Neural cell (in vitro differentiated cells): ENCODE measurements at regions not wholly inside any gene's neighbourhood (a gene's known extent, or its start where the extent isn't known, plus 50 kb on each side); places are given as distances from the start of the nearest gene placed in this dataset.

Experiments
- EP300 ChIP-seq: fragments of 450-650 bp; conservative IDR thresholded peaks from 2 replicates; pipeline ENCODE4 v1.6.1; 2014; ENCODE audit warnings: antibody characterized with exemption, mild to moderate bottlenecking, moderate library complexity; ENCODE audit not compliant: poor library complexity, severe bottlenecking
- EZH2 ChIP-seq: fragments of 200-600, 300-800 bp; shearing (Covaris generic), sonication (generic); IDR thresholded peaks from 2 replicates; pipeline ENCODE4 v1.6.1; 2014; ENCODE audit warnings: antibody characterized with exemption, low read length, borderline replicate concordance, mild to moderate bottlenecking; ENCODE audit not compliant: insufficient read depth, poor library complexity, severe bottlenecking
- MXI1 ChIP-seq: fragments of 450-650 bp; conservative IDR thresholded peaks from 2 replicates; pipeline ENCODE4 v1.6.1; 2014; ENCODE audit warnings: antibody characterized with exemption, mild to moderate bottlenecking; ENCODE audit not compliant: poor library complexity, severe bottlenecking
- POLR2AphosphoS5 ChIP-seq: IDR thresholded peaks from 2 replicates; pipeline ENCODE4 v1.6.1; 2012
- RAD21 ChIP-seq: fragments of 450-650 bp; conservative IDR thresholded peaks from 2 replicates; pipeline ENCODE4 v1.6.1; 2014; ENCODE audit warnings: antibody characterized with exemption, mild to moderate bottlenecking, moderate library complexity
- SMC3 ChIP-seq: fragments of 450-650 bp; conservative IDR thresholded peaks from 2 replicates; pipeline ENCODE4 v1.6.1; 2014; ENCODE audit warnings: antibody characterized with exemption, mild to moderate bottlenecking, moderate library complexity; ENCODE audit not compliant: poor library complexity
- TAF1 ChIP-seq: IDR thresholded peaks from 2 replicates; pipeline ENCODE4 v1.6.1; 2012; ENCODE audit warnings: low read depth
- TF ChIP-seq, protein P1 (sequence below): fragments of 450-650 bp; IDR thresholded peaks from 2 replicates; pipeline ENCODE4 v1.5.1; 2014; ENCODE audit warnings: antibody characterized with exemption, mild to moderate bottlenecking, moderate library complexity; ENCODE audit not compliant: poor library complexity, severe bottlenecking
- TF ChIP-seq, protein P2 (sequence below): IDR thresholded peaks from 2 replicates; pipeline ENCODE4 v1.6.1; 2012; ENCODE audit warnings: borderline replicate concordance

DNA sequence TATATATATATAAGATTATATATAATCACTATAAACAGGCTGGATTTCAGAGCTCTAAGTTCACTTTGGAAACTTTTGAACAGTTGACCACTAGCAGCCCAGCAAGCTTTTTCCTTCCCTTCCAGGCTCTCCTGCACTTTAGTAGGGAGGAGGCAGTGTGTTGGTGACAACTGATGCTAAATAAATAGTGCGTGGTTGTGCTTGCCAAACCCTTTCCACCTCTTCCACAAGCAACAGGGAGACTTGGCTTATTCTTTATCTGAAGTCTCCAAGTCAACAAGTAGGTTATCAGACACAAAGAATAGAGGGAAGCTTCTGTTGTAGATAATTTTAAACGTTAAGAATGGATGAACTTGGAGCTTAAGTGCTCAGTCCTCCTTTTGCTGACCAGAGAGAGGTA is 408.2 kb upstream of the HNRNPA3 start:
- no peak for TF ChIP-seq EZH2
- TF ChIP-seq, protein P1, sequence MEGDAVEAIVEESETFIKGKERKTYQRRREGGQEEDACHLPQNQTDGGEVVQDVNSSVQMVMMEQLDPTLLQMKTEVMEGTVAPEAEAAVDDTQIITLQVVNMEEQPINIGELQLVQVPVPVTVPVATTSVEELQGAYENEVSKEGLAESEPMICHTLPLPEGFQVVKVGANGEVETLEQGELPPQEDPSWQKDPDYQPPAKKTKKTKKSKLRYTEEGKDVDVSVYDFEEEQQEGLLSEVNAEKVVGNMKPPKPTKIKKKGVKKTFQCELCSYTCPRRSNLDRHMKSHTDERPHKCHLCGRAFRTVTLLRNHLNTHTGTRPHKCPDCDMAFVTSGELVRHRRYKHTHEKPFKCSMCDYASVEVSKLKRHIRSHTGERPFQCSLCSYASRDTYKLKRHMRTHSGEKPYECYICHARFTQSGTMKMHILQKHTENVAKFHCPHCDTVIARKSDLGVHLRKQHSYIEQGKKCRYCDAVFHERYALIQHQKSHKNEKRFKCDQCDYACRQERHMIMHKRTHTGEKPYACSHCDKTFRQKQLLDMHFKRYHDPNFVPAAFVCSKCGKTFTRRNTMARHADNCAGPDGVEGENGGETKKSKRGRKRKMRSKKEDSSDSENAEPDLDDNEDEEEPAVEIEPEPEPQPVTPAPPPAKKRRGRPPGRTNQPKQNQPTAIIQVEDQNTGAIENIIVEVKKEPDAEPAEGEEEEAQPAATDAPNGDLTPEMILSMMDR: no peak
- no peak for TF ChIP-seq POLR2AphosphoS5
- no peak for TF ChIP-seq EP300
- no peak for TF ChIP-seq MXI1
- TF ChIP-seq TAF1: no peak
- TF ChIP-seq SMC3: no peak
- TF ChIP-seq RAD21: no peak
- TF ChIP-seq, protein P2, sequence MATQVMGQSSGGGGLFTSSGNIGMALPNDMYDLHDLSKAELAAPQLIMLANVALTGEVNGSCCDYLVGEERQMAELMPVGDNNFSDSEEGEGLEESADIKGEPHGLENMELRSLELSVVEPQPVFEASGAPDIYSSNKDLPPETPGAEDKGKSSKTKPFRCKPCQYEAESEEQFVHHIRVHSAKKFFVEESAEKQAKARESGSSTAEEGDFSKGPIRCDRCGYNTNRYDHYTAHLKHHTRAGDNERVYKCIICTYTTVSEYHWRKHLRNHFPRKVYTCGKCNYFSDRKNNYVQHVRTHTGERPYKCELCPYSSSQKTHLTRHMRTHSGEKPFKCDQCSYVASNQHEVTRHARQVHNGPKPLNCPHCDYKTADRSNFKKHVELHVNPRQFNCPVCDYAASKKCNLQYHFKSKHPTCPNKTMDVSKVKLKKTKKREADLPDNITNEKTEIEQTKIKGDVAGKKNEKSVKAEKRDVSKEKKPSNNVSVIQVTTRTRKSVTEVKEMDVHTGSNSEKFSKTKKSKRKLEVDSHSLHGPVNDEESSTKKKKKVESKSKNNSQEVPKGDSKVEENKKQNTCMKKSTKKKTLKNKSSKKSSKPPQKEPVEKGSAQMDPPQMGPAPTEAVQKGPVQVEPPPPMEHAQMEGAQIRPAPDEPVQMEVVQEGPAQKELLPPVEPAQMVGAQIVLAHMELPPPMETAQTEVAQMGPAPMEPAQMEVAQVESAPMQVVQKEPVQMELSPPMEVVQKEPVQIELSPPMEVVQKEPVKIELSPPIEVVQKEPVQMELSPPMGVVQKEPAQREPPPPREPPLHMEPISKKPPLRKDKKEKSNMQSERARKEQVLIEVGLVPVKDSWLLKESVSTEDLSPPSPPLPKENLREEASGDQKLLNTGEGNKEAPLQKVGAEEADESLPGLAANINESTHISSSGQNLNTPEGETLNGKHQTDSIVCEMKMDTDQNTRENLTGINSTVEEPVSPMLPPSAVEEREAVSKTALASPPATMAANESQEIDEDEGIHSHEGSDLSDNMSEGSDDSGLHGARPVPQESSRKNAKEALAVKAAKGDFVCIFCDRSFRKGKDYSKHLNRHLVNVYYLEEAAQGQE: no peak
